Nephron progenitor cell (in vitro differentiated cells): ENCODE measurements at regions not wholly inside any gene's neighbourhood (a gene's known extent, or its start where the extent isn't known, plus 50 kb on each side); places are given as distances from the start of the nearest gene placed in this dataset.

Experiments used
- DNase-seq: peaks from one replicate; pipeline ENCODE4 v3.0.0; 2021
- H3K27ac Mint-ChIP-seq: 2 replicates; pipeline ENCODE4 v1.8.0; 2021; ENCODE audit warnings: mild to moderate bottlenecking, moderate library complexity, mixed read lengths
- H3K27me3 Mint-ChIP-seq: 2 replicates; pipeline ENCODE4 v1.8.0; 2021; ENCODE audit warnings: mild to moderate bottlenecking, low read depth, mixed read lengths; ENCODE audit not compliant: poor library complexity
- H3K36me3 Mint-ChIP-seq: 2 replicates; pipeline ENCODE4 v1.8.0; 2021; ENCODE audit warnings: low read depth, mixed read lengths
- H3K4me1 Mint-ChIP-seq: 2 replicates; pipeline ENCODE4 v1.8.0; 2021; ENCODE audit warnings: mixed read lengths
- H3K4me3 Mint-ChIP-seq: 2 replicates; pipeline ENCODE4 v1.8.0; 2021; ENCODE audit warnings: mild to moderate bottlenecking, moderate library complexity, mixed read lengths
- H3K9me3 Mint-ChIP-seq: 2 replicates; pipeline ENCODE4 v1.8.0; 2021; ENCODE audit warnings: mild to moderate bottlenecking, moderate library complexity, mixed read lengths
- CTCF ChIP-seq: fragments of 200-600 bp; sonication (generic); IDR thresholded peaks from 2 replicates; pipeline ENCODE4 v1.5.0; 2021; ENCODE audit warnings: antibody characterized with exemption

- H3K9me3 Mint-ChIP-seq, result peaks cover 41% of the 10 kb centered on the region
Observed at GRCh38 chr5:125313555-125313954, 567.1 kb upstream of the ZNF608 start.

GRCh38 chr5:125315306-125315705 lies 568.9 kb upstream of the ZNF608 start:
- no peak for DNase-seq
- TF ChIP-seq CTCF, result no peak
- Mint-ChIP-seq H3K27me3 (peaks cover 2% of the 10 kb centered on the region), H3K9me3 (peaks cover 48% of the 10 kb centered on the region), H3K27ac (no peak overlapping the region), H3K4me1 (peaks cover 38% of the 10 kb centered on the region), H3K36me3 (peaks cover 44% of the 10 kb centered on the region), H3K4me3 (no peak overlapping the region)

More at GRCh38 chr5:125313555-125313954, 567.1 kb upstream of the ZNF608 start:
- H3K36me3 Mint-ChIP-seq, result peaks cover 37% of the 10 kb centered on the region
- no peak overlapping the region for H3K4me3 Mint-ChIP-seq
- no peaks in the 10 kb centered on the region for H3K27me3 Mint-ChIP-seq
- H3K4me1 Mint-ChIP-seq, result peaks cover 30% of the 10 kb centered on the region
- no peak for TF ChIP-seq CTCF
- DNase-seq, result no peak
- no peak overlapping the region for H3K27ac Mint-ChIP-seq

GRCh38 chr5:125316391-125316790 lies 570.0 kb upstream of the ZNF608 start:
- peaks cover 46% of the 10 kb centered on the region for H3K9me3 Mint-ChIP-seq
- H3K27me3 Mint-ChIP-seq, result peaks cover 2% of the 10 kb centered on the region
- peak overlapping the region; percentile 38 for H3K27ac Mint-ChIP-seq
- DNase-seq, result no peak
- no peak for TF ChIP-seq CTCF
- no peak overlapping the region for H3K4me3 Mint-ChIP-seq
- peaks cover 38% of the 10 kb centered on the region for H3K4me1 Mint-ChIP-seq
- H3K36me3 Mint-ChIP-seq, result peaks cover 49% of the 10 kb centered on the region

- TF ChIP-seq CTCF, result no peak
- H3K27ac Mint-ChIP-seq, result peak overlapping the region; percentile 81
- peaks cover 42% of the 10 kb centered on the region for H3K9me3 Mint-ChIP-seq
- no peak for DNase-seq
- H3K4me3 Mint-ChIP-seq, result peak overlapping the region; percentile 70
- peaks cover 2% of the 10 kb centered on the region for H3K27me3 Mint-ChIP-seq
- H3K4me1 Mint-ChIP-seq, result peaks cover 38% of the 10 kb centered on the region
- peaks cover 48% of the 10 kb centered on the region for H3K36me3 Mint-ChIP-seq
Observed at GRCh38 chr5:125316915-125317535, 570.6 kb upstream of the ZNF608 start.

DNA sequence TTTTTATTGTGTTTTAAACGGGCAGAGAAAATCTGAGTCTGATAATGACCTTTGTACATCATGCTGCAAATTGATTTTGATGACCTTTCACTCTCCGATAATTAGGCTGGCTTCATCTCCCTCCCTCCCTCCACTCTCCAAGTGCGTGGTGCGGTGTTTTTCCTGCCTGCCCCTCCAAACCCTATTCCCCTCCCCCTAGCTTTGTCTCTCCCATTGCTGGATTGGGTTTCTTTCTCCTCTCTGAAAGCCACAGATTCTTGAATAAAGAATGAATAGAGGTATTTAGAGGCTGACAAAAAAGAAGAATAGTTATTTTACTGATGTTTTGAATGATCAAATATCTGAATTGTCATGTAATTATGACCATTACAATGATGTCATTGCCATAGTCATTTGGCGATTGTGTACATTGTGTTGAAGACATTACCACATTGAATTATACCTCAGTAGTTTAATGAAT lies 571.1 kb upstream of the ZNF608 start:
- Mint-ChIP-seq H3K27ac (peak overlapping the region; percentile 81), H3K4me3 (peak overlapping the region; percentile 70)

More for the DNA sequence above, 571.1 kb upstream of the ZNF608 start:
- Mint-ChIP-seq H3K27me3 (peaks cover 2% of the 10 kb centered on the region), H3K9me3 (peaks cover 36% of the 10 kb centered on the region), H3K4me1 (peaks cover 38% of the 10 kb centered on the region), H3K36me3 (peaks cover 42% of the 10 kb centered on the region)
- TF ChIP-seq CTCF, result no peak
- DNase-seq, result peak; percentile 24
